ENCODE measurements at regions not wholly inside any gene's neighbourhood (a gene's known extent, or its start where the extent isn't known, plus 50 kb on each side); places are given as distances from the start of the nearest gene placed in this dataset.

DNA sequence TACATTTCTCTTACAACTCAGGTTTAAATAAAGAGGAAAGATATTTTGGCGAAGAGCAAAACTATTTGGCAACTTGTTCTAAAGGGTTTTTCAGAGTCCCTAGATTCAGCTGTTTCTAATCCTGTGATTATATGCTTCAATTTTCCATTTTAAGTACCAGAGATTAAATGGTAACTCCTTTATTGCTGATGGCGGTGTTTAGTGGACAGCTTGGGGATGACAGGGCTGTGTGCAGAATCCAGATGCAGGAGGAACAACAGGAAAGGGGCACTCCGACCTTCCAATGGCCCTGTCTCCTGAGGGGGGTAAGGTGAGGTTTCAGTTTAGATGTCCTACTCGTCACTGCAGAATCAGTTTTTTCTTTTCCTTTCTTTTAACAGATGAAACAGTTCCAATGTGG, 405.0 kb downstream of the PDCD6IP start:
- TF ChIP-seq, protein P1, sequence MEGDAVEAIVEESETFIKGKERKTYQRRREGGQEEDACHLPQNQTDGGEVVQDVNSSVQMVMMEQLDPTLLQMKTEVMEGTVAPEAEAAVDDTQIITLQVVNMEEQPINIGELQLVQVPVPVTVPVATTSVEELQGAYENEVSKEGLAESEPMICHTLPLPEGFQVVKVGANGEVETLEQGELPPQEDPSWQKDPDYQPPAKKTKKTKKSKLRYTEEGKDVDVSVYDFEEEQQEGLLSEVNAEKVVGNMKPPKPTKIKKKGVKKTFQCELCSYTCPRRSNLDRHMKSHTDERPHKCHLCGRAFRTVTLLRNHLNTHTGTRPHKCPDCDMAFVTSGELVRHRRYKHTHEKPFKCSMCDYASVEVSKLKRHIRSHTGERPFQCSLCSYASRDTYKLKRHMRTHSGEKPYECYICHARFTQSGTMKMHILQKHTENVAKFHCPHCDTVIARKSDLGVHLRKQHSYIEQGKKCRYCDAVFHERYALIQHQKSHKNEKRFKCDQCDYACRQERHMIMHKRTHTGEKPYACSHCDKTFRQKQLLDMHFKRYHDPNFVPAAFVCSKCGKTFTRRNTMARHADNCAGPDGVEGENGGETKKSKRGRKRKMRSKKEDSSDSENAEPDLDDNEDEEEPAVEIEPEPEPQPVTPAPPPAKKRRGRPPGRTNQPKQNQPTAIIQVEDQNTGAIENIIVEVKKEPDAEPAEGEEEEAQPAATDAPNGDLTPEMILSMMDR (IDR thresholded peaks at IDR 0.05; ENCODE audit: low read depth, low read length) = no peak
- no peak for TF ChIP-seq EZH2phosphoT487 (IDR thresholded peaks at IDR 0.05; ENCODE audit: low read depth)
